ENCODE measurements at regions not wholly inside any gene's neighbourhood (a gene's known extent, or its start where the extent isn't known, plus 50 kb on each side); places are given as distances from the start of the nearest gene placed in this dataset.
A peak's percentile ranks its signal among the peaks of the same experiment; 100 is the strongest.

DNA sequence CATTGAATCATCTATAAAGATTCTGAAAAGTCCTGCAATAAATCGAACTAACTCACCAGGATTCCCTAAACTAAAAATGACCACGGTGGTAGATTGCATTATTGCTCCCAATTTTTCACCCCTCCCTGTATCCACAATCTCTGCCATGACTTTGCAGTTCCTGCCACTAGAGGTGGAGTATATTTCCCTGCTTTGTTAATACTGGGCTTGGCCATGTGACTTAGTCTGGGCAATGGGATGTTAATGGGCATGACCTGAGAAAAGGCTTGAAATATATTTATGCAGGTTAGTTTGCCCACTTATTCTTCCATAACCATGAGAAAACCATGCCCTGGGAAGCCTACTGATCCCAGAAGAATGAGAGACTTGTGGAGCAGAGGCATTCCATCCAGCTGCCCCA, 59.1 kb downstream of the NOG start:
- H3K27me3 ChIP-seq (ENCODE audit: control insufficient read depth in 2 of 2, insufficient read depth in 2 of 2, low read length in 2 of 2) = peaks cover 2 to 8% of the 10 kb centered on the region in 2 experiments
- no peak for FAIRE-seq
- intact Hi-C loops (cut with micrococcal nuclease) (no loop called here), dilution Hi-C loops (cut with MboI; ENCODE audit: extremely low pct_ligation_motif_present, low sequenced_read_pairs) (no loop called here)
- no peaks in the 10 kb centered on the region for H3K9me1 ChIP-seq (replicated peaks; ENCODE audit: control insufficient read depth, extremely low read depth, insufficient read depth, low read length)
- no peaks in the 10 kb centered on the region for H3K36me3 ChIP-seq (ENCODE audit: control insufficient read depth in 2 of 2, extremely low read depth in 1 of 2, insufficient read depth in 2 of 2, low read length in 2 of 2)
- no peaks in the 10 kb centered on the region for H3K4me1 ChIP-seq (ENCODE audit: control insufficient read depth, extremely low read depth, insufficient read depth, low read length)
- no peaks in the 10 kb centered on the region for H3K9me3 ChIP-seq (replicated peaks; ENCODE audit: control insufficient read depth, insufficient read depth, low read length)
- TF ChIP-seq FOS (IDR thresholded peaks at IDR 0.05; ENCODE audit: borderline replicate concordance, insufficient read depth, low read length) (no peak), JUN (IDR thresholded peaks at IDR 0.05; ENCODE audit: borderline replicate concordance, insufficient read depth, insufficient read length, low read depth) (no peak)
- TF ChIP-seq, protein P1, sequence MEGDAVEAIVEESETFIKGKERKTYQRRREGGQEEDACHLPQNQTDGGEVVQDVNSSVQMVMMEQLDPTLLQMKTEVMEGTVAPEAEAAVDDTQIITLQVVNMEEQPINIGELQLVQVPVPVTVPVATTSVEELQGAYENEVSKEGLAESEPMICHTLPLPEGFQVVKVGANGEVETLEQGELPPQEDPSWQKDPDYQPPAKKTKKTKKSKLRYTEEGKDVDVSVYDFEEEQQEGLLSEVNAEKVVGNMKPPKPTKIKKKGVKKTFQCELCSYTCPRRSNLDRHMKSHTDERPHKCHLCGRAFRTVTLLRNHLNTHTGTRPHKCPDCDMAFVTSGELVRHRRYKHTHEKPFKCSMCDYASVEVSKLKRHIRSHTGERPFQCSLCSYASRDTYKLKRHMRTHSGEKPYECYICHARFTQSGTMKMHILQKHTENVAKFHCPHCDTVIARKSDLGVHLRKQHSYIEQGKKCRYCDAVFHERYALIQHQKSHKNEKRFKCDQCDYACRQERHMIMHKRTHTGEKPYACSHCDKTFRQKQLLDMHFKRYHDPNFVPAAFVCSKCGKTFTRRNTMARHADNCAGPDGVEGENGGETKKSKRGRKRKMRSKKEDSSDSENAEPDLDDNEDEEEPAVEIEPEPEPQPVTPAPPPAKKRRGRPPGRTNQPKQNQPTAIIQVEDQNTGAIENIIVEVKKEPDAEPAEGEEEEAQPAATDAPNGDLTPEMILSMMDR (IDR thresholded peaks at IDR 0.05; ENCODE audit: extremely low read depth in 1 of 2, insufficient read depth in 1 of 2, low read depth in 1 of 2, low read length in 2 of 2) = no peak
- H3K4me3 ChIP-seq (replicated peaks in 1 of 3; ENCODE audit: insufficient read depth in 1 of 3, low read depth in 1 of 3, low read length in 3 of 3) = no peak overlapping the region
- ChIA-PET CTCF (interaction anchor here (1.2 to 3.2 kb wide), 2 partner anchors 57 to 64 kb away, joined by 3 to 21 read pairs; no protein-coding TSS in a partner anchor), POLR2A (no interaction called here)
- no peak overlapping the region for H3K9ac ChIP-seq (replicated peaks; ENCODE audit: extremely low read depth, insufficient read depth, low read length)
- H3K27ac ChIP-seq (ENCODE audit: insufficient read depth, low read depth, low read length) = no peak overlapping the region
- H2AFZ ChIP-seq (ENCODE audit: low read depth, low read length) = no peak overlapping the region
- no peak overlapping the region for H3K4me2 ChIP-seq (ENCODE audit: insufficient read depth, low read length)
- BruUV-seq (replicated peaks) = no TSS peak
- no peaks in the 10 kb centered on the region for H3K79me2 ChIP-seq (ENCODE audit: control insufficient read depth, insufficient read depth, low read length)
- no peak for DNase-seq (ENCODE audit: low read depth, low spot score)
- H4K20me1 ChIP-seq (replicated peaks; ENCODE audit: control insufficient read depth, extremely low read depth, insufficient read depth, low read length) = no peaks in the 10 kb centered on the region

DNA sequence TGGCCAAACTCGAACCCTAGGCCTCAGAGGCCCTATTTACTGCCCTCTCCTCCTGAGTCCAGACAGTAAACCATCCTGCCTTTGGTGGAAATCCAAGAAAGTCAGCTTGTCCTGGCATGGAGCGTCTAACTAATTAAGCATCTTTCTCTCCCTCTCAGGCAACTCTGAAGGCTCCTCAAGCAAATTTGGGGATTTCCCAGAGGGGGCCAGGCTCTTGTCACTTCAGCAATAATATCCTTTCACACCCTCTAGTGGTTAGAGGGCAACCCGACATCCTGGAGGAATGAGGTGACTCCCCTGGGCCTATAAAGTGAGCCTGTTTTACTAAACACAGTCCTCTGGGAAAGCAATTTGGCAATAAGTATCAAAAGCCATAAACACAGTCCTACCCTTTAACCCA, 60.4 kb downstream of the NOG start:
- H3K4me1 ChIP-seq (ENCODE audit: control insufficient read depth, extremely low read depth, insufficient read depth, low read length) = no peaks in the 10 kb centered on the region
- H2AFZ ChIP-seq (ENCODE audit: low read depth, low read length) = no peak overlapping the region
- H3K36me3 ChIP-seq (ENCODE audit: control insufficient read depth in 2 of 2, extremely low read depth in 1 of 2, insufficient read depth in 2 of 2, low read length in 2 of 2) = no peaks in the 10 kb centered on the region
- no peak overlapping the region for H3K9ac ChIP-seq (replicated peaks; ENCODE audit: extremely low read depth, insufficient read depth, low read length)
- peaks cover under 1 to 8% of the 10 kb centered on the region in 2 experiments for H3K27me3 ChIP-seq (ENCODE audit: control insufficient read depth in 2 of 2, insufficient read depth in 2 of 2, low read length in 2 of 2)
- FAIRE-seq = no peak
- BruUV-seq (replicated peaks) = no TSS peak
- intact Hi-C loops (cut with micrococcal nuclease) = loop anchor here (1.0 to 2.0 kb wide), 3 partner anchors 62 to 155 kb away; no protein-coding TSS in a partner anchor
- POLR2A ChIA-PET = no interaction called here
- H3K4me3 ChIP-seq (replicated peaks in 1 of 3; ENCODE audit: insufficient read depth in 1 of 3, low read depth in 1 of 3, low read length in 3 of 3) = no peak overlapping the region
- no peak overlapping the region for H3K27ac ChIP-seq (ENCODE audit: insufficient read depth, low read depth, low read length)
- H4K20me1 ChIP-seq (replicated peaks; ENCODE audit: control insufficient read depth, extremely low read depth, insufficient read depth, low read length) = no peaks in the 10 kb centered on the region
- no peaks in the 10 kb centered on the region for H3K79me2 ChIP-seq (ENCODE audit: control insufficient read depth, insufficient read depth, low read length)
- CTCF ChIA-PET = interaction anchor here (1.2 to 3.2 kb wide), 5 partner anchors 59 to 154 kb away, joined by 3 to 21 read pairs (median 7); partner anchors contain the start of gene NOG
- DNase-seq (ENCODE audit: low read depth, low spot score) = peak; percentile 33
- no peak for TF ChIP-seq EZH2 (IDR thresholded peaks at IDR 0.05; ENCODE audit: borderline replicate concordance, low read depth, low read length, severe bottlenecking)
- TF ChIP-seq, protein P1 (IDR thresholded peaks at IDR 0.05; ENCODE audit: extremely low read depth in 1 of 2, insufficient read depth in 1 of 2, low read depth in 1 of 2, low read length in 2 of 2) = peak; percentile 27 to 33
- dilution Hi-C loops (cut with MboI; ENCODE audit: extremely low pct_ligation_motif_present, low sequenced_read_pairs) = no loop called here
- no peaks in the 10 kb centered on the region for H3K9me3 ChIP-seq (replicated peaks; ENCODE audit: control insufficient read depth, insufficient read depth, low read length)
- no peak overlapping the region for H3K4me2 ChIP-seq (ENCODE audit: insufficient read depth, low read length)
- H3K9me1 ChIP-seq (replicated peaks; ENCODE audit: control insufficient read depth, extremely low read depth, insufficient read depth, low read length) = no peaks in the 10 kb centered on the region
